ENCODE measurements at regions not wholly inside any gene's neighbourhood (a gene's known extent, or its start where the extent isn't known, plus 50 kb on each side); places are given as distances from the start of the nearest gene placed in this dataset.

GRCh38 chr5:135176991-135177390 is 143.0 kb upstream of the PITX1 start:
- no peaks in the 10 kb centered on the region for H3K79me2 ChIP-seq (ENCODE audit: control insufficient read depth, insufficient read depth, low read length)
- FAIRE-seq (no peak), DNase-seq (ENCODE audit: low read depth, low spot score) (no peak)
- H3K9me3 ChIP-seq (replicated peaks; ENCODE audit: control insufficient read depth, insufficient read depth, low read length), result no peaks in the 10 kb centered on the region
- no peaks in the 10 kb centered on the region for H3K36me3 ChIP-seq (ENCODE audit: control insufficient read depth in 2 of 2, extremely low read depth in 1 of 2, insufficient read depth in 2 of 2, low read length in 2 of 2)
- POLR2A ChIA-PET, result no interaction called here
- no TSS peak for BruUV-seq (replicated peaks)
- no peak overlapping the region for H3K9ac ChIP-seq (replicated peaks; ENCODE audit: extremely low read depth, insufficient read depth, low read length)
- no peak overlapping the region for H3K4me3 ChIP-seq (replicated peaks in 1 of 3; ENCODE audit: insufficient read depth in 1 of 3, low read depth in 1 of 3, low read length in 3 of 3)
- no peaks in the 10 kb centered on the region for H3K9me1 ChIP-seq (replicated peaks; ENCODE audit: control insufficient read depth, extremely low read depth, insufficient read depth, low read length)
- no peak overlapping the region for H2AFZ ChIP-seq (ENCODE audit: low read depth, low read length)
- CTCF ChIA-PET, result interaction anchor here (1.0 kb wide), 1 partner anchor 11 kb away, joined by 3 read pairs; no protein-coding TSS in a partner anchor
- H3K27ac ChIP-seq (ENCODE audit: insufficient read depth, low read depth, low read length), result no peak overlapping the region
- H3K4me1 ChIP-seq (ENCODE audit: control insufficient read depth, extremely low read depth, insufficient read depth, low read length), result no peaks in the 10 kb centered on the region
- TF ChIP-seq POLR2A (IDR thresholded peaks at IDR 0.05; ENCODE audit: low read depth, low read length), result no peak
- no peak for TF ChIP-seq MAX (IDR thresholded peaks at IDR 0.05; ENCODE audit: insufficient read depth, insufficient read length)
- TF ChIP-seq EZH2 (IDR thresholded peaks at IDR 0.05; ENCODE audit: borderline replicate concordance, low read depth, low read length, severe bottlenecking), result no peak
- no peak for TF ChIP-seq MYC (IDR thresholded peaks at IDR 0.05; ENCODE audit: low read depth, low read length)
- no peak for TF ChIP-seq JUN (IDR thresholded peaks at IDR 0.05; ENCODE audit: borderline replicate concordance, insufficient read depth, insufficient read length, low read depth)
- no peak for TF ChIP-seq FOS (IDR thresholded peaks at IDR 0.05; ENCODE audit: borderline replicate concordance, insufficient read depth, low read length)
- no peak for TF ChIP-seq POLR2AphosphoS5 (IDR thresholded peaks at IDR 0.05; ENCODE audit: insufficient read depth, low read depth, low read length)
- TF ChIP-seq CTCF (IDR thresholded peaks at IDR 0.05; ENCODE audit: extremely low read depth in 1 of 2, insufficient read depth in 1 of 2, low read depth in 1 of 2, low read length in 2 of 2), result no peak
- TF ChIP-seq GATA2 (IDR thresholded peaks at IDR 0.05; ENCODE audit: insufficient read depth, insufficient read length, low read depth, low read length), result no peak
- no peak overlapping the region for H3K4me2 ChIP-seq (ENCODE audit: insufficient read depth, low read length)
- intact Hi-C loops (cut with micrococcal nuclease) (loop anchor here (5.0 kb wide), 1 partner anchor 105 kb away; no protein-coding TSS in a partner anchor), dilution Hi-C loops (cut with MboI; ENCODE audit: extremely low pct_ligation_motif_present, low sequenced_read_pairs) (no loop called here)
- H4K20me1 ChIP-seq (replicated peaks; ENCODE audit: control insufficient read depth, extremely low read depth, insufficient read depth, low read length), result peaks cover 2% of the 10 kb centered on the region
- H3K27me3 ChIP-seq (ENCODE audit: control insufficient read depth in 2 of 2, insufficient read depth in 2 of 2, low read length in 2 of 2), result peaks cover 10 to 11% of the 10 kb centered on the region in 2 experiments
